Cardiac fibroblast (primary cell): ENCODE measurements at regions not wholly inside any gene's neighbourhood (a gene's known extent, or its start where the extent isn't known, plus 50 kb on each side); places are given as distances from the start of the nearest gene placed in this dataset.
A peak's percentile ranks its signal among the peaks of the same experiment; 100 is the strongest.
"Not testable (repeated sequence)": the region's sequence is repeated elsewhere in the genome, so short reads cannot be mapped to it uniquely, and the experiment has no call there.

Experiments used
- DNase-seq, 2 donors: peaks; one replicate each; pipeline versions ENCODE4 v3.0.0 to v3.0.0-alpha.2; 2010; ENCODE audit warnings: low read depth in 2 of 2
- H3K4me3 ChIP-seq, 2 donors: replicated peaks in 1 of 2; 1 replicate in 1 of 2; 2 replicates in 1 of 2; pipeline ENCODE4 v1.5.1; 2011; ENCODE audit warnings: low read depth in 2 of 2, low read length in 2 of 2, mild to moderate bottlenecking in 2 of 2, moderate library complexity in 1 of 2
- CTCF ChIP-seq: IDR thresholded peaks from one replicate; pipeline ENCODE4 v1.5.1; 2011; ENCODE audit warnings: low read depth, mild to moderate bottlenecking, low read length, inconsistent platforms

DNA sequence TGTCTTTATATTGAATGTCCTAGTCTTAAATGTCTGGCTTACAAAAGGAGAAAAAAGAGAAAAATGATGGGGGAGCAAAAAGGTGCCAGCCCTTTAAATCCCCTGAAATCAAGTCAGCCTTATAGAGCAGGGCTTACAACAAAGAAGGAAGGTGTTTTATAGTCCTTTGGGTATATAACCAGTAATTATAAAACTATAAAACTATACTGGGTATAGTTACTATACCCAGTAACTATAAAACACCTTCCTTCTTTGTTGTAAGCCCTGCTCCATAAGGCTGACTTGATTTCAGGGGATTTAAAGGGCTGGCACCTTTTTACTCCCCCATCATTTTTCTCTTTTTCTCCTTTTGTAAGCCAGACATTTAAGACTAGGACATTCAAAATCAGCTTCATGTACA lies 598.0 kb upstream of the SEMA6D start:
- no peak for TF ChIP-seq CTCF
- DNase-seq, result no peak
- no peak overlapping the region for H3K4me3 ChIP-seq

GRCh38 chr15:47124430-47125102 lies 592.7 kb upstream of the SEMA6D start:
- TF ChIP-seq CTCF, result no peak
- DNase-seq, result no peak
- no peak overlapping the region for H3K4me3 ChIP-seq

- H3K4me3 ChIP-seq, result no peak overlapping the region
- DNase-seq, result no peak
- no peak for TF ChIP-seq CTCF
Observed at GRCh38 chr15:47129033-47129432, 588.3 kb upstream of the SEMA6D start.

DNA sequence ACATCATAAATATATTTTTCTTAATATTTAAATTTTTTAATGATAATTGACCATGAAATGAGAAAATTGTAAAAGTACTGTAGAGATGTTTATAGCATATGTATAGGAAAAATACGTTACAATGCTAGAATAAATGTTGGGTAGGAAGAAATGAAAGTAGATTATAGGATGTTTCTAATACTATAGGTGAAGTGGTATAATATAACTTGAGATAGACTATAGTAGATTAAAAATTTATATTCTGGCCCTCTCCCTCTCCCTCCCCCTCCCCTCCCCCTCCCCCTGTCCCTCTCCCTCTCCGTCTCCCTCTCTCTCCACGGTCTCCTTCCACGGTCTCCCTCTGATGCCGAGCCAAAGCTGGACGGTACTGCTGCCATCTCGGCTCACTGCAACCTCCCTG lies 585.9 kb upstream of the SEMA6D start:
- not testable (repeated sequence) for DNase-seq, H3K4me3 ChIP-seq

DNA sequence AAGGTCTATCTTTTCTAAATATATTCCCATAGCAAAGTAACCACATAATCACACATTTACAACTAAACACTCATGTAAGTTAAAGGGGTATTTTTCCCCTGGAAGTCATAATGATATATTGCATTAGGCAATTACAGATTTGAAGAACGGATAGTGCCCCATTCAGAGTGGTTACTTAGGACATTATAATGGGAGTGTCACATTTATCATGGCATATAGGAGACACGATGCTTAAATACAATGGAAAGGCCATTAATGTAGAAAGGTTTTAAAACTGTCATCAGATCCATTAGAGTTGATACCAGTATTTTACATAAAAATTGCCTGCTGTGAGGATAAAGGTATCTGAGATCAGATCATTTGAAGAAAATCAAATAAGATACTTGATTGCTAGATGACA lies 582.0 kb upstream of the SEMA6D start:
- no peak for TF ChIP-seq CTCF
- DNase-seq, result no peak
- no peak overlapping the region for H3K4me3 ChIP-seq

DNA sequence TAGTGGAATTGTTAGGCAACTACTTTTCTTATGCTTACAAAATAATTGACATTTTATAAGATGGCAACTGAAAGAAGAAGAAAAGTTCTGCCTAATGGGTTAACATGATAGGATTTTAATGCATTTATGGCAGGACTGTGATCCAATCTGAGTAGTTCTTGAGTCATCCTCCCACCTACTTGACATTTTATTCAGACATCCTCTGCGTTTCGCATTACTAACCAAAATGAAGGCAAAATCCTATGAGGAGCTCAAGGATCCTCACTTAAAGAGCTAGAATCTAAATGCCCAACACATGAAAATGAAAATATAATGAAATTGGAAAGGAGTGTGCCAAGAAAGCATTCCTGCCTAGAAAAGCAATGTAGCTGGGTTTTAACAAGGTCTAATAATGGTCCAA lies 581.1 kb upstream of the SEMA6D start:
- TF ChIP-seq CTCF, result no peak
- H3K4me3 ChIP-seq, result no peak overlapping the region
- DNase-seq, result peak in 1 of 2 donors; percentile 1

DNA sequence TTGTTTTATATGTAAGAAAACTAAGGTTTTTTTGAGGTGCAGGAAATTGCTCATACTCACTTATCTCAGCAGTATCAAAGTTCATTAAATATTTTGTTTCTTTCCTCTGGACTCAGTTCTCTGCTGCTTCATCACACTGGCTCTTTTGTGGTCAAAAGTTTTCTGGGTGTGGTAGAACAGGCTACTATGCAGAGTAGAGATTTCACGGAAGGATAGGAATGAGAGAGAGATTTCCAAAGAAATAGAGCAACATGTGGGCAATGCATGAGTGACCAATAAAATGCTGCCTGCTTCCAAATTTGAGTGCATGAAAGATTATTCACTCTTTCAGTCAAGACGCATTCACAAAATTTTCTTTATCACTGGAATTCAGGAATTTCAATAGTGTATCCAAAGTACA lies 577.3 kb upstream of the SEMA6D start:
- DNase-seq, result no peak
- no peak for TF ChIP-seq CTCF
- H3K4me3 ChIP-seq, result no peak overlapping the region
